Activated naive CD4-positive, alpha-beta T cell treated with anti-CD3 and anti-CD28 coated beads, Interleukin-2, amount 50 U/mL, for 72 hours (primary cell): ENCODE measurements at regions not wholly inside any gene's neighbourhood (a gene's known extent, or its start where the extent isn't known, plus 50 kb on each side); places are given as distances from the start of the nearest gene placed in this dataset.
A peak's percentile ranks its signal among the peaks of the same experiment; 100 is the strongest.

Experiments used
- ATAC-seq, 2 donors: fragments of 150-1000 bp; cut with Tn5 transposase; 2 replicates each; pipeline ENCODE4 v1.10.0; 2021; ENCODE audit warnings: mild to moderate bottlenecking in 2 of 2, moderate library complexity in 2 of 2
- DNase-seq, 2 donors: peaks; one replicate each; pipeline ENCODE4 v3.0.0; 2021 to 2022; ENCODE audit warnings: low spot score in 2 of 2
- H3K27ac Mint-ChIP-seq, 2 donors: one replicate each; pipeline ENCODE4 v1.8.0; 2022; ENCODE audit warnings: mild to moderate bottlenecking in 2 of 2, mixed read lengths in 2 of 2
- H3K36me3 Mint-ChIP-seq, 2 donors: one replicate each; pipeline ENCODE4 v1.8.0; 2022; ENCODE audit warnings: mixed read lengths in 2 of 2
- H3K9me3 Mint-ChIP-seq, 2 donors: one replicate each; pipeline ENCODE4 v1.8.0; 2022; ENCODE audit warnings: mixed read lengths in 2 of 2

GRCh38 chr1:69283516-69283915, 284.2 kb upstream of the LRRC7 start:
- ATAC-seq (no peak), DNase-seq (no peak)
- Mint-ChIP-seq H3K27ac (no peak overlapping the region), H3K36me3 (no peaks in the 10 kb centered on the region), H3K9me3 (peaks cover 4 to 14% of the 10 kb centered on the region in 2 donors)

GRCh38 chr1:69284508-69284907, 283.2 kb upstream of the LRRC7 start:
- ATAC-seq, result no peak
- no peak for DNase-seq
- Mint-ChIP-seq H3K27ac (no peak overlapping the region), H3K9me3 (peaks cover 4 to 15% of the 10 kb centered on the region in 2 donors), H3K36me3 (no peaks in the 10 kb centered on the region)

- H3K36me3 Mint-ChIP-seq, result no peaks in the 10 kb centered on the region
- no peak for ATAC-seq
- peaks cover 4 to 18% of the 10 kb centered on the region in 2 donors for H3K9me3 Mint-ChIP-seq
- no peak for DNase-seq
- no peak overlapping the region for H3K27ac Mint-ChIP-seq
Observed at GRCh38 chr1:69288416-69288815, 279.3 kb upstream of the LRRC7 start.

GRCh38 chr1:69290291-69290690, 277.4 kb upstream of the LRRC7 start:
- Mint-ChIP-seq H3K9me3 (peaks cover 4 to 18% of the 10 kb centered on the region in 2 donors), H3K36me3 (no peaks in the 10 kb centered on the region), H3K27ac (no peak overlapping the region)
- ATAC-seq, result no peak
- no peak for DNase-seq

- ATAC-seq (no peak), DNase-seq (no peak)
- H3K36me3 Mint-ChIP-seq, result no peaks in the 10 kb centered on the region
- H3K27ac Mint-ChIP-seq, result no peak overlapping the region
- peaks cover 4 to 12% of the 10 kb centered on the region in 2 donors for H3K9me3 Mint-ChIP-seq
Observed at GRCh38 chr1:69291541-69291940, 276.2 kb upstream of the LRRC7 start.

GRCh38 chr1:69292833-69293232, 274.9 kb upstream of the LRRC7 start:
- peaks cover 0 to 2% of the 10 kb centered on the region in 2 donors for H3K36me3 Mint-ChIP-seq

GRCh38 chr1:69294171-69294570, 273.6 kb upstream of the LRRC7 start:
- H3K36me3 Mint-ChIP-seq, result peaks cover 0 to 4% of the 10 kb centered on the region in 2 donors
- no peak overlapping the region for H3K27ac Mint-ChIP-seq
- ATAC-seq (no peak), DNase-seq (no peak)
- H3K9me3 Mint-ChIP-seq, result peaks cover 8 to 10% of the 10 kb centered on the region in 2 donors

More at GRCh38 chr1:69292833-69293232, 274.9 kb upstream of the LRRC7 start:
- Mint-ChIP-seq H3K27ac (no peak overlapping the region), H3K9me3 (peaks cover 2 to 9% of the 10 kb centered on the region in 2 donors)
- ATAC-seq, result no peak
- DNase-seq, result no peak

- Mint-ChIP-seq H3K36me3 (peaks cover 0 to 4% of the 10 kb centered on the region in 2 donors), H3K27ac (no peak overlapping the region), H3K9me3 (peaks cover 5 to 8% of the 10 kb centered on the region in 2 donors)
- DNase-seq (no peak), ATAC-seq (no peak)
Observed at GRCh38 chr1:69295265-69295664, 272.5 kb upstream of the LRRC7 start.

- ATAC-seq (no peak), DNase-seq (no peak)
- Mint-ChIP-seq H3K36me3 (no peaks in the 10 kb centered on the region), H3K9me3 (peaks cover 5 to 9% of the 10 kb centered on the region in 2 donors), H3K27ac (no peak overlapping the region)
Observed at GRCh38 chr1:69305621-69306020, 262.1 kb upstream of the LRRC7 start.

- DNase-seq, result no peak
- ATAC-seq, result no peak
- Mint-ChIP-seq H3K36me3 (peaks cover 0 to 12% of the 10 kb centered on the region in 2 donors), H3K9me3 (peaks cover 6 to 20% of the 10 kb centered on the region in 2 donors), H3K27ac (no peak overlapping the region)
Observed at GRCh38 chr1:69312055-69312732, 255.5 kb upstream of the LRRC7 start.

GRCh38 chr1:69313118-69313517, 254.6 kb upstream of the LRRC7 start:
- no peak for DNase-seq

GRCh38 chr1:69315416-69315815, 252.3 kb upstream of the LRRC7 start:
- H3K9me3 Mint-ChIP-seq, result peaks cover 8 to 21% of the 10 kb centered on the region in 2 donors
- peaks cover 0 to 12% of the 10 kb centered on the region in 2 donors for H3K36me3 Mint-ChIP-seq
- DNase-seq (no peak), ATAC-seq (no peak)
- no peak overlapping the region for H3K27ac Mint-ChIP-seq

More at GRCh38 chr1:69313118-69313517, 254.6 kb upstream of the LRRC7 start:
- Mint-ChIP-seq H3K9me3 (peaks cover 6 to 18% of the 10 kb centered on the region in 2 donors), H3K27ac (no peak overlapping the region), H3K36me3 (peaks cover 0 to 12% of the 10 kb centered on the region in 2 donors)
- no peak for ATAC-seq

GRCh38 chr1:69315823-69316222, 251.9 kb upstream of the LRRC7 start:
- Mint-ChIP-seq H3K27ac (no peak overlapping the region), H3K36me3 (peaks cover 0 to 12% of the 10 kb centered on the region in 2 donors), H3K9me3 (peaks cover 12 to 24% of the 10 kb centered on the region in 2 donors)
- DNase-seq (no peak), ATAC-seq (no peak)

GRCh38 chr1:69319287-69319686, 248.4 kb upstream of the LRRC7 start:
- DNase-seq (no peak), ATAC-seq (peak in 1 of 2 donors; percentile 41)
- peaks cover 11 to 29% of the 10 kb centered on the region in 2 donors for H3K9me3 Mint-ChIP-seq
- H3K27ac Mint-ChIP-seq, result no peak overlapping the region
- H3K36me3 Mint-ChIP-seq, result peaks cover 0 to 9% of the 10 kb centered on the region in 2 donors

- Mint-ChIP-seq H3K36me3 (peaks cover 0 to 3% of the 10 kb centered on the region in 2 donors), H3K27ac (no peak overlapping the region), H3K9me3 (peaks cover 7 to 18% of the 10 kb centered on the region in 2 donors)
- DNase-seq, result no peak
- ATAC-seq, result no peak
Observed at GRCh38 chr1:69320757-69321211, 246.9 kb upstream of the LRRC7 start.

- peaks cover 7 to 15% of the 10 kb centered on the region in 2 donors for H3K9me3 Mint-ChIP-seq
- DNase-seq, result no peak
- no peaks in the 10 kb centered on the region for H3K36me3 Mint-ChIP-seq
- no peak for ATAC-seq
- no peak overlapping the region for H3K27ac Mint-ChIP-seq
Observed at GRCh38 chr1:69321311-69321710, 246.4 kb upstream of the LRRC7 start.

- H3K9me3 Mint-ChIP-seq, result peaks cover 10 to 31% of the 10 kb centered on the region in 2 donors
- DNase-seq (no peak), ATAC-seq (no peak)
- peaks cover 0 to 5% of the 10 kb centered on the region in 2 donors for H3K36me3 Mint-ChIP-seq
- no peak overlapping the region for H3K27ac Mint-ChIP-seq
Observed at GRCh38 chr1:69328186-69328585, 239.5 kb upstream of the LRRC7 start.

- Mint-ChIP-seq H3K36me3 (peaks cover 0 to 5% of the 10 kb centered on the region in 2 donors), H3K9me3 (peaks cover 4 to 10% of the 10 kb centered on the region in 2 donors), H3K27ac (no peak overlapping the region)
- ATAC-seq (no peak), DNase-seq (no peak)
Observed at GRCh38 chr1:69363236-69363635, 204.5 kb upstream of the LRRC7 start.
